ENCODE measurements at regions not wholly inside any gene's neighbourhood (a gene's known extent, or its start where the extent isn't known, plus 50 kb on each side); places are given as distances from the start of the nearest gene placed in this dataset.
"Not testable (repeated sequence)": the region's sequence is repeated elsewhere in the genome, so short reads cannot be mapped to it uniquely, and the experiment has no call there.

GRCh38 chr3:27031476-27031875, 337.7 kb downstream of the NEK10 start:
- no peak overlapping the region for H3K4me3 ChIP-seq (ENCODE audit: low read depth, low read length)
- TF ChIP-seq CTCF (IDR thresholded peaks at IDR 0.05; ENCODE audit: insufficient read depth, low read length, missing control alignments) = no peak
- POLR2A ChIA-PET = no interaction called here
- CTCF ChIA-PET = no interaction called here
- DNase-seq (ENCODE audit: low read depth, low spot score) = no peak

- no peak for DNase-seq (ENCODE audit: low read depth, low spot score)
- ChIA-PET POLR2A (no interaction called here), CTCF (interaction anchor here (0.9 kb wide), 1 partner anchor 12 kb away, joined by 3 read pairs; no protein-coding TSS in a partner anchor)
- TF ChIP-seq CTCF (IDR thresholded peaks at IDR 0.05; ENCODE audit: insufficient read depth, low read length, missing control alignments) = no peak
- no peak overlapping the region for H3K4me3 ChIP-seq (ENCODE audit: low read depth, low read length)
Observed at GRCh38 chr3:27034255-27034654, 334.9 kb downstream of the NEK10 start.

GRCh38 chr3:27040674-27041073, 328.5 kb downstream of the NEK10 start:
- no peak overlapping the region for H3K4me3 ChIP-seq (ENCODE audit: low read depth, low read length)
- CTCF ChIA-PET = no interaction called here
- POLR2A ChIA-PET = no interaction called here
- DNase-seq (ENCODE audit: low read depth, low spot score) = no peak
- TF ChIP-seq CTCF (IDR thresholded peaks at IDR 0.05; ENCODE audit: insufficient read depth, low read length, missing control alignments) = no peak

- H3K4me3 ChIP-seq (ENCODE audit: low read depth, low read length); DNase-seq (ENCODE audit: low read depth, low spot score); POLR2A ChIA-PET; CTCF ChIA-PET: not testable (repeated sequence)
Observed at GRCh38 chr3:27042541-27042940, 326.6 kb downstream of the NEK10 start.

GRCh38 chr3:27043328-27043955, 325.7 kb downstream of the NEK10 start:
- ChIA-PET CTCF (no interaction called here), POLR2A (no interaction called here)
- no peak for TF ChIP-seq CTCF (IDR thresholded peaks at IDR 0.05; ENCODE audit: insufficient read depth, low read length, missing control alignments)
- DNase-seq (ENCODE audit: low read depth, low spot score) = no peak
- no peak overlapping the region for H3K4me3 ChIP-seq (ENCODE audit: low read depth, low read length)

GRCh38 chr3:27044931-27045481, 324.2 kb downstream of the NEK10 start:
- ChIA-PET CTCF (no interaction called here), POLR2A (no interaction called here)
- no peak for TF ChIP-seq CTCF (IDR thresholded peaks at IDR 0.05; ENCODE audit: insufficient read depth, low read length, missing control alignments)
- no peak for DNase-seq (ENCODE audit: low read depth, low spot score)
- no peak overlapping the region for H3K4me3 ChIP-seq (ENCODE audit: low read depth, low read length)

- POLR2A ChIA-PET = interaction anchor here (0.7 kb wide), 1 partner anchor 337 kb away, joined by 3 read pairs; no protein-coding TSS in a partner anchor
- TF ChIP-seq CTCF (IDR thresholded peaks at IDR 0.05; ENCODE audit: insufficient read depth, low read length, missing control alignments) = no peak
- H3K4me3 ChIP-seq (ENCODE audit: low read depth, low read length) = no peak overlapping the region
- CTCF ChIA-PET = no interaction called here
- DNase-seq (ENCODE audit: low read depth, low spot score) = no peak
Observed at GRCh38 chr3:27046351-27046750, 322.8 kb downstream of the NEK10 start.

Data from AG04449 (cell line).